HG02943 (cell line): ENCODE measurements at regions not wholly inside any gene's neighbourhood (a gene's known extent, or its start where the extent isn't known, plus 50 kb on each side); places are given as distances from the start of the nearest gene placed in this dataset.

ENCODE experiments used
- ATAC-seq: cut with Tn5 transposase; IDR thresholded peaks from one replicate; pipeline ENCODE4 v1.9.1; 2021; ENCODE audit warnings: mild to moderate bottlenecking, low read depth, moderate library complexity; ENCODE audit not compliant: unreplicated experiment

DNA sequence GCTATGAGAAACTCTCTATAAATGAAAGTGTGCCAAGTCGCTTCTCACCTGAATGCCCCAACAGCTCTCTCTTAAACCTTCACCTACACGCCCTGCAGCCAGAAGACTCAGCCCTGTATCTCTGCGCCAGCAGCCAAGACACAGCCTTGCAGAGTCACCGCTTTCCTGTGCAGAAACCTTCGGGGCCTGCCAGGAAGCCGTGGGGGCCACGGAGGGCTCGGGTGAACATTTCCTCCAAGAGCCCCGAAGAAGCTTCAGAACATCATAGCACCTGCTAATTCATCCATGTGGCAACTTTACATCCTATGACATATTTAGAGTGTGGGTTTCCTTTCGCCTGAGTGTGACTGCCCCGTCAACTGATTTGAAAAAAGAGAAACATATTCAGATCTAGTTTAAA is 55.7 kb upstream of the PRSS58 start:
- ATAC-seq, result no peak

DNA sequence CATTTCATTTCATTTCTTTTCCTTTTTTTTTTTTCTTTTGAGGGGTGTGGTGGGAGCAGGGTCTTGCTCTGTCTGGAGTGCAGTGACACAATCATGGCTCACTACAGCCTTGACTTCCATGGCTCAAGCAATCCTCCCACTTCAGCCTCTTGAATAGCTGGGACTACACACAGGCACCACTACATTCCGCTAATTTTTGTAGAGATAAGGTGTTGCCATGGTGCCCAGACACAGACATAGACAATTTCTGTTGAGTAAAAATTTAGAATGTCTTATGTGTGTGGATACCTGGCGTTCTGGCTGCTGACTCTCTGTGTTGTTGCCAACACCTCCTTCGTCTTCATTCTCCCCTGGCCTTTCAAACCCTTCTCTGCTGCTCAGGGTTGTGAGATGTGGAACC is 54.0 kb upstream of the PRSS58 start:
- ATAC-seq, result no peak

DNA sequence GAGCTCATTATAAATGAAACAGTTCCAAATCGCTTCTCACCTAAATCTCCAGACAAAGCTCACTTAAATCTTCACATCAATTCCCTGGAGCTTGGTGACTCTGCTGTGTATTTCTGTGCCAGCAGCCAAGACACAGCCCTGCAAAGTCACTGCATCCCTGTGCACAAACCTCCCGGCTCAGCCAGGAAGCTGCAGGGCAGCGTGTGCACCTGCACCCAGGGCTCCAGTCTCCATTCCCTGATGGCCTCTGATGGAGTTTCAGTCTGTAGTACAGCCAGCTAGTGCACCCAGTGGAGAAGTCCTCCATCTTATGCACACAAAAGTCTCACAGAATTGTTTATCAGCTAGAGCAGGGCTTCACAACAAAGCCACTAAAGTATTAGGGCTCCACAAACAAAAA is 51.1 kb upstream of the PRSS58 start:
- no peak for ATAC-seq

DNA sequence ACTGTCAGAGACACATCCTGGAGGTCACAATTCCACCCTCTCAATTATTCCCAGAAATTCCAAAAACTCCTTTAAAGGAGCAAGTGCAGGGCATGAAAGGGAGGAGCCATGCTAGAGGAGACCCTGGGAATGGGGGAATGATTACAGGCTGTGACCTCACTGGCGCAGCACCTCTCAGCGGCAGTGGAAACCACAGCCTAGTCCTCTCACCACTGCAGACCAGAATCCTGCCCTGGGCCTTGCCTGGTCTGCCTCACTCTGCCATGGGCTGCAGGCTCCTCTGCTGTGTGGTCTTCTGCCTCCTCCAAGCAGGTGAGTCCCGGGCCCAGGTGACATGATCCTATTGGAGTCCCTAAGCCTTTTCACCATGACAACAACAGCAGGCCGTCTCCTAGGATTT is 50.5 kb upstream of the PRSS58 start:
- no peak for ATAC-seq
